ENCODE measurements at regions not wholly inside any gene's neighbourhood (a gene's known extent, or its start where the extent isn't known, plus 50 kb on each side); places are given as distances from the start of the nearest gene placed in this dataset.
A peak's percentile ranks its signal among the peaks of the same experiment; 100 is the strongest.

GRCh38 chr3:94305835-94306611 is 243.2 kb downstream of the NSUN3 start:
- Mint-ChIP-seq H3K27me3 (ENCODE audit: low read depth) (no peaks in the 10 kb centered on the region), H3K9me3 (no peaks in the 10 kb centered on the region), H3K4me1 (peaks cover 23% of the 10 kb centered on the region), H3K4me3 (no peak overlapping the region), H3K27ac (ENCODE audit: unreplicated experiment) (peak overlapping the region; percentile 3), H3K36me3 (ENCODE audit: low read depth) (no peaks in the 10 kb centered on the region)
- TF ChIP-seq CTCF (conservative IDR thresholded peaks at IDR 0.05), result no peak
- DNase-seq (ENCODE audit: low read depth, low spot score), result no peak

GRCh38 chr3:94307588-94307987 is 244.7 kb downstream of the NSUN3 start:
- DNase-seq (ENCODE audit: low read depth, low spot score), result no peak
- no peaks in the 10 kb centered on the region for H3K27me3 Mint-ChIP-seq (ENCODE audit: low read depth)
- no peak overlapping the region for H3K4me3 Mint-ChIP-seq
- no peak overlapping the region for H3K27ac Mint-ChIP-seq (ENCODE audit: unreplicated experiment)
- H3K9me3 Mint-ChIP-seq, result no peaks in the 10 kb centered on the region
- peaks cover 32% of the 10 kb centered on the region for H3K4me1 Mint-ChIP-seq
- H3K36me3 Mint-ChIP-seq (ENCODE audit: low read depth), result no peaks in the 10 kb centered on the region
- TF ChIP-seq CTCF (conservative IDR thresholded peaks at IDR 0.05), result no peak

- H3K27me3 Mint-ChIP-seq (ENCODE audit: low read depth), result no peaks in the 10 kb centered on the region
- H3K9me3 Mint-ChIP-seq, result no peaks in the 10 kb centered on the region
- DNase-seq (ENCODE audit: low read depth, low spot score), result no peak
- H3K4me1 Mint-ChIP-seq, result peaks cover 32% of the 10 kb centered on the region
- H3K36me3 Mint-ChIP-seq (ENCODE audit: low read depth), result no peaks in the 10 kb centered on the region
- H3K27ac Mint-ChIP-seq (ENCODE audit: unreplicated experiment), result no peak overlapping the region
- no peak for TF ChIP-seq CTCF (conservative IDR thresholded peaks at IDR 0.05)
- H3K4me3 Mint-ChIP-seq, result no peak overlapping the region
Measured at GRCh38 chr3:94308767-94309166, 245.9 kb downstream of the NSUN3 start.

GRCh38 chr3:94310341-94311135 is 247.7 kb downstream of the NSUN3 start:
- Mint-ChIP-seq H3K27ac (ENCODE audit: unreplicated experiment) (no peak overlapping the region), H3K36me3 (ENCODE audit: low read depth) (no peaks in the 10 kb centered on the region), H3K9me3 (no peaks in the 10 kb centered on the region), H3K4me1 (peaks cover 20% of the 10 kb centered on the region), H3K27me3 (ENCODE audit: low read depth) (no peaks in the 10 kb centered on the region), H3K4me3 (no peak overlapping the region)
- no peak for TF ChIP-seq CTCF (conservative IDR thresholded peaks at IDR 0.05)
- no peak for DNase-seq (ENCODE audit: low read depth, low spot score)

GRCh38 chr3:94311651-94312050 is 248.8 kb downstream of the NSUN3 start:
- no peak for DNase-seq (ENCODE audit: low read depth, low spot score)
- Mint-ChIP-seq H3K4me1 (peaks cover 9% of the 10 kb centered on the region), H3K4me3 (no peak overlapping the region), H3K27ac (ENCODE audit: unreplicated experiment) (no peak overlapping the region), H3K36me3 (ENCODE audit: low read depth) (no peaks in the 10 kb centered on the region), H3K9me3 (no peaks in the 10 kb centered on the region), H3K27me3 (ENCODE audit: low read depth) (no peaks in the 10 kb centered on the region)
- TF ChIP-seq CTCF (conservative IDR thresholded peaks at IDR 0.05), result no peak

Measured in neural crest cell (in vitro differentiated cells).